AG04449 (cell line): ENCODE measurements at regions not wholly inside any gene's neighbourhood (a gene's known extent, or its start where the extent isn't known, plus 50 kb on each side); places are given as distances from the start of the nearest gene placed in this dataset.

Experiments used
- CTCF ChIA-PET: fragments of 350-600 bp; formaldehyde crosslinking; extraction: SDS; loops from one replicate; lab custom pipeline; 2021; ENCODE audit warnings: antibody characterized with exemption; lab: Yijun Ruan, JAX
- POLR2A ChIA-PET: fragments of 400-600, 350-600 bp; formaldehyde crosslinking; extraction: SDS; loops from one replicate; lab custom pipeline; 2020; ENCODE audit warnings: antibody characterized with exemption, inconsistent platforms; lab: Yijun Ruan, JAX
- DNase-seq: peaks from one replicate; pipeline ENCODE4 v3.0.0-alpha.2; 2010; ENCODE audit warnings: low read depth, low spot score
- H3K4me3 ChIP-seq: 2 replicates; pipeline ENCODE4 v1.5.1; 2011; ENCODE audit warnings: low read depth, mild to moderate bottlenecking, control low read depth, low read length
- TF ChIP-seq, protein P1 (sequence below): IDR thresholded peaks from one replicate; pipeline ENCODE4 v1.5.1; 2011; ENCODE audit warnings: mild to moderate bottlenecking, moderate library complexity, low read length, control low read depth, inconsistent platforms; ENCODE audit not compliant: insufficient read depth; ENCODE audit errors: missing control alignments

GRCh38 chr12:91400271-91400670 is 217.7 kb upstream of the DCN start:
- no peak for DNase-seq
- no peak overlapping the region for H3K4me3 ChIP-seq
- POLR2A ChIA-PET = no interaction called here
- TF ChIP-seq, protein P1, sequence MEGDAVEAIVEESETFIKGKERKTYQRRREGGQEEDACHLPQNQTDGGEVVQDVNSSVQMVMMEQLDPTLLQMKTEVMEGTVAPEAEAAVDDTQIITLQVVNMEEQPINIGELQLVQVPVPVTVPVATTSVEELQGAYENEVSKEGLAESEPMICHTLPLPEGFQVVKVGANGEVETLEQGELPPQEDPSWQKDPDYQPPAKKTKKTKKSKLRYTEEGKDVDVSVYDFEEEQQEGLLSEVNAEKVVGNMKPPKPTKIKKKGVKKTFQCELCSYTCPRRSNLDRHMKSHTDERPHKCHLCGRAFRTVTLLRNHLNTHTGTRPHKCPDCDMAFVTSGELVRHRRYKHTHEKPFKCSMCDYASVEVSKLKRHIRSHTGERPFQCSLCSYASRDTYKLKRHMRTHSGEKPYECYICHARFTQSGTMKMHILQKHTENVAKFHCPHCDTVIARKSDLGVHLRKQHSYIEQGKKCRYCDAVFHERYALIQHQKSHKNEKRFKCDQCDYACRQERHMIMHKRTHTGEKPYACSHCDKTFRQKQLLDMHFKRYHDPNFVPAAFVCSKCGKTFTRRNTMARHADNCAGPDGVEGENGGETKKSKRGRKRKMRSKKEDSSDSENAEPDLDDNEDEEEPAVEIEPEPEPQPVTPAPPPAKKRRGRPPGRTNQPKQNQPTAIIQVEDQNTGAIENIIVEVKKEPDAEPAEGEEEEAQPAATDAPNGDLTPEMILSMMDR = no peak
- CTCF ChIA-PET = interaction anchor here (5.5 kb wide), 1 partner anchor 17 kb away, joined by 33 read pairs; no protein-coding TSS in a partner anchor

DNA sequence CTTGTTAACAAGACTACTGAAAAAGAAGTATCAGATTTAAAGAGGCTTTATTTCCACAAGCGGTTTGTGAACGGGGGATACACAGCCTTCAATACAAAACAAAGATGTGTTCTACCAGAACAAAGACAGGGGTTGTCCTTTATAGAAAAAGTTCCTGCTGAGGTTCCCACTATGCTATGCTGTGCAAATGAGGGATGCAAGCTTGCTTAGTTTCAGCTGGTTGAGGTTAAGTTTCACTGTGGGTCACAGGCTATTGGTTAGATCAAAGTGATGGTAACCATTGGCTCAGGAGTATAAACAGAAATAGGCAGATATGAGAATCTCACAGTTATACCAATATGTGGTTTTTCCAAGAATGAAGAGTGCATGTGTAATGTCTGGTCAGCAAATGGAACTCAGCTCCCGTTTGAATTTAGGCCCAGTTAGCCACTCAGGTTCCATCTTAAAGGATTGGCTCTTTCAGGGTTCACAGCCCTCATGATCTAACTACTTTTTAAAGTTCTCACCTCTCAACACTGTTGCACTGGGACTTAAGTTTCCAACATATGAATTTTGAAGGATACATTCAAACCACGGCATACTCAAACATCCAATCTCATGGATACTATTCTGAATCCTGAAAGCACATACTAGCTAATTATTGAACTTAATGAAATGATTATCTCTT is 215.4 kb upstream of the DCN start:
- TF ChIP-seq, protein P1 = no peak
- no peak overlapping the region for H3K4me3 ChIP-seq
- CTCF ChIA-PET = interaction anchor here (5.5 kb wide), 1 partner anchor 15 kb away, joined by 33 read pairs; no protein-coding TSS in a partner anchor
- POLR2A ChIA-PET = no interaction called here
- no peak for DNase-seq

DNA sequence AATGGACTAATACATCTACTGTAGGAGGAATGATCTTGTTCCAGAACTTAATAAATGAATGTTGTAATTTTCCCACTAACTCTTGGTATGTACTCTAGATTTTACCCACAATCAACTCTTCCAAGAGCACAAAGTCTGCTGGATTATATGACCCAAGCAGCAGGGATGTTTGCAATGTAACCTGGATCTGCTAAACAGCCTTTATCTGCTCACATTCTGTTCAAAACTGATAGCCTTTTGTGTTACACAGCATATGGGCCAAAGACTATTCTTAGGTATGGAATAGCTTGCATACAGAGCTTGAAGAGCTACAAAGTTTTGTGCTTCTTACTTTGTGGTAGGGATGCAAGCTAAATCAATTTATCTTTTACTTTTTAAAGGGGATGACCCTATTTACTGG is 213.7 kb upstream of the DCN start:
- H3K4me3 ChIP-seq = no peak overlapping the region
- DNase-seq = no peak
- POLR2A ChIA-PET = no interaction called here
- CTCF ChIA-PET = interaction anchor here (0.6 to 0.9 kb wide), 2 partner anchors 13 to 15 kb away, joined by 3 to 6 read pairs; no protein-coding TSS in a partner anchor
- TF ChIP-seq, protein P1 = no peak

DNA sequence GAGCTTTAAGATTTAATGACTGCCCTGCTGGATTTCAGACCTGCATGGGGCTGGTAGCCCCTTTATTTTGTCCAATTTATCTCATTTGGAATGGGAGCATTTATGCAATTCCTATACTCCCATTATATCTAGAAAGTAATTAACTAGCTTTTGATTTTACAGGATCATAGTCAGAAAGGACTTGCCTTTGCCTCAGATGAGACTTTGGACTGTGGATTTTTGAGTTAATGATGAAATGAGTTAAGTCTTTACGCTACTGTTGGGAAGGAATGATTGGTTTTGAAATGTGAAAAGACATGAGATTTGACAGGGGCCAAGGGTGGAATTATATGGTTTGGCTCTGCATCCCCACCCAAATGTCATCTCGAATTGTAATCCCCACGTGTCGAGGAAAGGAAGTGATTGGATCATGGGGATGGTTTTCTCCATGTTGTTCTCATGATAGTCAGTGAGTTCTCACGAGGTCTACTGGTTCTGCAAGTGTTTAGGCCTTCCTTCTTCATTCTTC is 213.1 kb upstream of the DCN start:
- CTCF ChIA-PET = interaction anchor here (1.2 kb wide), 1 partner anchor 13 kb away, joined by 3 read pairs; no protein-coding TSS in a partner anchor

DNA sequence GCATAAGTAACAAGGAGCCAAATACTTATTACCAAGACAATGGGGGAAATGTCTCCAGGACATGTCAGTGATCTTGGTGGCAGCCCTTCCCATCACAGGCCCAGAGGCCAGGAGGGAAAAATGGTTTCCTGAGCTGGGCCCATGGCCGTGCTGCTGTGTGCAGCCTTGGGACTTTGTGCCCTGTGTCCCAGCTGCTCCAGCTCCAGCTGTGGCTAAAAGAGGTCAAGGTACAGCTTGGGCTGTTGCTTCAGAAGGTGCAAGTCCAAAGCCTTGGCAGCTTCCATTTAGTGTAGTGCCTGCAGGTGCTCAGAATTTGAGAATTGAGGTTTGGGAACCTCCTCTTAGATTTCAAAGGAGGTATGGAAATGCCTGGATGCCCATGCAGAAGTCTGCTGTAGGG is 212.3 kb upstream of the DCN start:
- no peak for DNase-seq
- POLR2A ChIA-PET = no interaction called here

More for the DNA sequence above, 213.1 kb upstream of the DCN start:
- no peak for DNase-seq
- H3K4me3 ChIP-seq = no peak overlapping the region
- POLR2A ChIA-PET = no interaction called here
- TF ChIP-seq, protein P1 = no peak

DNA sequence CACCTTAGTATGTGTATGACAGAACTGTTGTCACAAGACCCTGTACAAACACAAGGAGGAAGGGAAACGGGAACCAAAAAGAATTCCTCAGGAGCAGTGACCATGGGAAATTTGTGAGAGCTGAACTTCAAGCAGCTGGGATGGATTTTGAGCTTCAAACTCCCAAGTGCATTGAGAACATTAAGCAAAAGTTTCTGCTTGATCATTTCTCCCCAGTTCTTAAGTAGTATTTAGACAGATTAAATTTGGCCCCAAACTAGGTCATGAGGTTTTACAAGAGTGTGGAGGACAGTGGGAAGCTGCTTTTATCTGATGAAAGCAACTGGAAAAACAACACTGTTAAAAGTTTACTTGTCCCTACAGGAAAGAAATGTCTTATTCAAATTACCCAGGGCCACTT is 206.0 kb upstream of the DCN start:
- H3K4me3 ChIP-seq = no peak overlapping the region
- CTCF ChIA-PET = interaction anchor here (0.7 kb wide), 1 partner anchor 1020 kb away, joined by 3 read pairs; no protein-coding TSS in a partner anchor
- no peak for DNase-seq
- POLR2A ChIA-PET = no interaction called here
- TF ChIP-seq, protein P1 = no peak

More for the DNA sequence above, 212.3 kb upstream of the DCN start:
- TF ChIP-seq, protein P1 = no peak
- H3K4me3 ChIP-seq = no peak overlapping the region
- CTCF ChIA-PET = interaction anchor here (1.2 kb wide), 1 partner anchor 13 kb away, joined by 3 read pairs; no protein-coding TSS in a partner anchor
